ENCODE measurements at regions not wholly inside any gene's neighbourhood (a gene's known extent, or its start where the extent isn't known, plus 50 kb on each side); places are given as distances from the start of the nearest gene placed in this dataset.

- Histone ChIP-seq H3K9me3 (no peaks in the 10 kb centered on the region), H3K4me1 (no peaks in the 10 kb centered on the region), H3K4me3 (ENCODE audit: low read depth, low read length) (no peak overlapping the region), H3K27me3 (replicated peaks; ENCODE audit: control insufficient read depth, insufficient read depth, low read length) (no peaks in the 10 kb centered on the region), H3K36me3 (ENCODE audit: control insufficient read depth, insufficient read depth, low read length) (no peaks in the 10 kb centered on the region)
- no peak overlapping the region for H3K27ac Mint-ChIP-seq (ENCODE audit: unreplicated experiment)
- no TSS peak for BruUV-seq (replicated peaks)
- DNase-seq, result no peak
- H3K4me1 Mint-ChIP-seq (ENCODE audit: low read depth, unreplicated experiment), result no peaks in the 10 kb centered on the region
- POLR2A ChIA-PET, result no interaction called here
- no peak overlapping the region for H3K4me3 Mint-ChIP-seq (ENCODE audit: unreplicated experiment)
- no peak for TF ChIP-seq CTCF (IDR thresholded peaks at IDR 0.05; ENCODE audit: insufficient read depth in 1 of 2, low read depth in 1 of 2, low read length in 1 of 2, severe bottlenecking in 1 of 2, unreplicated experiment in 1 of 2)
- intact Hi-C loops (cut with micrococcal nuclease; ENCODE audit: unreplicated experiment), result loop anchor here (10.0 kb wide), 1 partner anchor 270 kb away; no protein-coding TSS in a partner anchor
- H3K27me3 Mint-ChIP-seq (ENCODE audit: insufficient read depth, unreplicated experiment), result no peaks in the 10 kb centered on the region
- no peaks in the 10 kb centered on the region for H3K9me3 Mint-ChIP-seq (ENCODE audit: unreplicated experiment)
- H3K36me3 Mint-ChIP-seq (ENCODE audit: insufficient read depth, unreplicated experiment), result no peaks in the 10 kb centered on the region
- CTCF ChIA-PET, result interaction anchor here (0.7 kb wide), 1 partner anchor 544 kb away, joined by 4 read pairs; no protein-coding TSS in a partner anchor
Measured at GRCh38 chr12:59084511-59085375, 164.4 kb upstream of the LRIG3 start.

GRCh38 chr12:59082952-59083351, 162.6 kb upstream of the LRIG3 start:
- CTCF ChIA-PET, result no interaction called here
- Mint-ChIP-seq H3K27me3 (ENCODE audit: insufficient read depth, unreplicated experiment) (no peaks in the 10 kb centered on the region), H3K4me1 (ENCODE audit: low read depth, unreplicated experiment) (no peaks in the 10 kb centered on the region), H3K4me3 (ENCODE audit: unreplicated experiment) (no peak overlapping the region), H3K27ac (ENCODE audit: unreplicated experiment) (no peak overlapping the region), H3K9me3 (ENCODE audit: unreplicated experiment) (no peaks in the 10 kb centered on the region), H3K36me3 (ENCODE audit: insufficient read depth, unreplicated experiment) (no peaks in the 10 kb centered on the region)
- intact Hi-C loops (cut with micrococcal nuclease; ENCODE audit: unreplicated experiment), result loop anchor here (10.0 kb wide), 1 partner anchor 268 kb away; no protein-coding TSS in a partner anchor
- Histone ChIP-seq H3K36me3 (ENCODE audit: control insufficient read depth, insufficient read depth, low read length) (no peaks in the 10 kb centered on the region), H3K4me3 (ENCODE audit: low read depth, low read length) (no peak overlapping the region), H3K9me3 (no peaks in the 10 kb centered on the region), H3K27me3 (replicated peaks; ENCODE audit: control insufficient read depth, insufficient read depth, low read length) (no peaks in the 10 kb centered on the region), H3K4me1 (no peaks in the 10 kb centered on the region)
- no TSS peak for BruUV-seq (replicated peaks)
- POLR2A ChIA-PET, result no interaction called here
- no peak for DNase-seq
- TF ChIP-seq CTCF (IDR thresholded peaks at IDR 0.05; ENCODE audit: insufficient read depth in 1 of 2, low read depth in 1 of 2, low read length in 1 of 2, severe bottlenecking in 1 of 2, unreplicated experiment in 1 of 2), result no peak

GRCh38 chr12:59080101-59080500, 159.8 kb upstream of the LRIG3 start:
- DNase-seq, result no peak
- POLR2A ChIA-PET, result no interaction called here
- CTCF ChIA-PET, result no interaction called here
- Histone ChIP-seq H3K4me3 (ENCODE audit: low read depth, low read length) (no peak overlapping the region), H3K27me3 (replicated peaks; ENCODE audit: control insufficient read depth, insufficient read depth, low read length) (no peaks in the 10 kb centered on the region), H3K9me3 (no peaks in the 10 kb centered on the region), H3K36me3 (ENCODE audit: control insufficient read depth, insufficient read depth, low read length) (no peaks in the 10 kb centered on the region), H3K4me1 (no peaks in the 10 kb centered on the region)
- no TSS peak for BruUV-seq (replicated peaks)
- intact Hi-C loops (cut with micrococcal nuclease; ENCODE audit: unreplicated experiment), result loop anchor here (10.0 kb wide), 1 partner anchor 265 kb away; no protein-coding TSS in a partner anchor
- TF ChIP-seq CTCF (IDR thresholded peaks at IDR 0.05; ENCODE audit: insufficient read depth in 1 of 2, low read depth in 1 of 2, low read length in 1 of 2, severe bottlenecking in 1 of 2, unreplicated experiment in 1 of 2), result no peak
- Mint-ChIP-seq H3K4me1 (ENCODE audit: low read depth, unreplicated experiment) (peaks cover 5% of the 10 kb centered on the region), H3K9me3 (ENCODE audit: unreplicated experiment) (no peaks in the 10 kb centered on the region), H3K4me3 (ENCODE audit: unreplicated experiment) (no peak overlapping the region), H3K27me3 (ENCODE audit: insufficient read depth, unreplicated experiment) (no peaks in the 10 kb centered on the region), H3K27ac (ENCODE audit: unreplicated experiment) (no peak overlapping the region), H3K36me3 (ENCODE audit: insufficient read depth, unreplicated experiment) (no peaks in the 10 kb centered on the region)

Data from Caco-2 (cell line).